HG02981 (cell line): ENCODE measurements at regions not wholly inside any gene's neighbourhood (a gene's known extent, or its start where the extent isn't known, plus 50 kb on each side); places are given as distances from the start of the nearest gene placed in this dataset.

Experiments
- ATAC-seq: cut with Tn5 transposase; IDR thresholded peaks from one replicate; pipeline ENCODE4 v1.9.1; 2021; ENCODE audit warnings: mild to moderate bottlenecking, moderate library complexity; ENCODE audit not compliant: unreplicated experiment

- ATAC-seq, result no peak
Measured at GRCh38 chr12:25301798-25302197, 51.1 kb upstream of the KRAS start.
